ENCODE measurements at regions not wholly inside any gene's neighbourhood (a gene's known extent, or its start where the extent isn't known, plus 50 kb on each side); places are given as distances from the start of the nearest gene placed in this dataset.

DNA sequence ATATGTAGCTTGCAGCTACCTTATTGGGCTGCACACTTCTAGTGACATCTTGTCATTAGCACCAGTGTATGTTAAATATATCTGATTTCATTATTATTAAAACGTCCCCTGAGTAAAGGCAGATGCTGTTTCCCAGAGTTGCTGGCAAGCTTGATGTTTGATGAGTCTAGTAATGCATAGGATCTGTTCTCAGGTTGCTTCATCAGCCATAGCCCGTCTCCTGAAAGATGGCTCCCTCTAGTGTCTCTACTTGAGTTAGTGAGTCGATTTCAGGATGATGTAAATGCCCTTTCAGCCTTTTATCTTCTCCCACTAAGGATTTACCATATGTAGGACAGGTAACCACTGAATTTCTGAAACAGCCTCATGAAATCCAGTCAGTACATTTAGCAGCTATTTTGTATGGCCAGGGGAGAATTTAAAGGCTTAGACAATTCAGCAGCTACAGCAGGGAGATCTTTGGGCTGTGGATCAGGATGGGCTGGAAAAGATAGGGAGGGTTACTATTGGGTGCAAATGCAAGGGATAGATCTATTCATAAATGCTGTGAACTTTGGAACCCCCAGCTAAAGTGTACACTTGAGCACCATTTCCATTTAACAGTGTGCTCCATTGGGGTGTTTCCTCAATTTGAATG, 376.3 kb downstream of the CNTNAP4 start:
- H3K4me3 ChIP-seq (ENCODE audit: low read length), result no peak overlapping the region
- peak; percentile 3 for DNase-seq (ENCODE audit: low read depth)
- TF ChIP-seq CTCF (conservative IDR thresholded peaks at IDR 0.05; ENCODE audit: low read length), result peak; percentile 28; the same call in 1 of the 2 replicates

DNA sequence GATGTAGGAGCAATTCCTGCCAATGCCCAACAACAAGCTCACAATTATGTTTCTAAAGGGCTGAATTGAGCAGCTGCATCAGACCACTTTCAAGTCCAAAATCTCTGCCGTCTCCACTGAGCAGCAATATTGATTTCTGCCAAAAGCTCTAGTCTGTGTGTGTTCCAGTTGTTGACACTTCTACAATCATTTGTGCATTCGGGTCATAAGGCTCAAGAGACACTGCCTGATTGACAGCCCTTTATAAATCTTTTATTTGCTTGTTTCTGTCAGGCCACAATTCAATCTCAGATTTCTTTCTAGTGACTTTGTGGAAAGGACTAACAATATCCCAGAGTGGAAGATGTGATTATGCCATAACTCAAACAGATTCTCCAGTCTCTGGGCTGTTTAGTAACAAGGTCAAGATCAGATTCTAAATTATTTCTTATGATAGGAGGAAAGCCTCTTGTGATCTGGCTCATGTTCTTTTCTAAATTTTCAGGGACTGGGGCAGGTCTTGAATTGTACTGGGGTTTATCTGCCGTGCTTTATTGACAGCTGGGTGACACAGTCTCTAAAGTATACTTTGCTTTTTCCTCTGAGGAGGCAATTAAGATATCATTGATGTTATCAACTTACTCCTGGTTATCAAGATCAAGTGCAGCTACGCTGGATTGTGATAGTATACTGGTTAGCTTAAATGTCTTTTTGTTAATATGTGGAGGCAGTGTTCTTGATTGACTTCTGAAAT, 377.1 kb downstream of the CNTNAP4 start:
- no peak overlapping the region for H3K4me3 ChIP-seq (ENCODE audit: low read length)
- no peak for TF ChIP-seq CTCF (conservative IDR thresholded peaks at IDR 0.05; ENCODE audit: low read length)
- no peak for DNase-seq (ENCODE audit: low read depth)

DNA sequence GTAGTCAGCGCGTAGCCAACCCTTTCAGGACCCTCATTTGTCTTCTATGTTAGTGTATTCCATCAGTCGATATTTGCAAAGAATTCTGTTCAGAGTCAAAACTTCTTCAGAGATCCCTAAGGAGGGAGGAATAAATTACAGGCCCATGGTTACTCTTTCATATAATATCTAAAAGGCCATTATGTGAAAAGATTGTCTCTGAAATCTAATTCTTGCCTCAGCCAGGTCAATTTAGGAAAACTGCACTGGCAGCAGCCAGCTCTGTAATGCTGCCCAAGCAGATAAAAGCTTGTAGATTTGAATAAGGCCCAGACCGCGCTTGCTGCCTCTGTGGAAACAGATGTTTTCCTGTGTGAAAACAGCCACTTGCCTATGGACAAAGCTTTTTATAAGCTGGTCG, 379.8 kb downstream of the CNTNAP4 start:
- DNase-seq (ENCODE audit: low read depth), result no peak
- no peak overlapping the region for H3K4me3 ChIP-seq (ENCODE audit: low read length)
- no peak for TF ChIP-seq CTCF (conservative IDR thresholded peaks at IDR 0.05; ENCODE audit: low read length)

DNA sequence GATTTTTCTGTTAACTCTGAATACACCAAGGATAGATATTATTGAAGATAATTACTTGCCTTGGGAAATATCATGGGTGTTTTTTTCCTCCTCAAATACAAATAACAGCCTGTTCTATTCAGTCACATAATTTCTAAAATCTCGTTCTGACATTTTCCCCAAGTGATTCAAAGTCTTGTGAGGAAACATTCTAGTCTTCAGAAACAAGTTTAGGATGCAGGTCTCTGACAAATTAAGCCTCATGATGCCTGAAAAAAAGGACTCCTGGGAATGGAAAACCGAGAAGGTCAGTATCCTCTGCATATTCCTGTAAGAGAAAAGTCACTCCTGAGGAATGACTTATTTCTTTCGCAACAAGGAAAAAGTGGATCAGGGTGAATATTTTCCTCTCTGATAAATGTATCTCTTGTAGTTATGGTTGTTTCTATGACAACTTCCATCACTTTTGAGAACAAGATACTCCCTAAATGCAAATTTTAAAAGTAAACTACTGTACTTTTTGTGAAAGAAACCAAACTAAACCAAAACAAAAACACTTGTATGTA, 384.6 kb downstream of the CNTNAP4 start:
- TF ChIP-seq CTCF (conservative IDR thresholded peaks at IDR 0.05; ENCODE audit: low read length), result no peak
- DNase-seq (ENCODE audit: low read depth), result no peak
- no peak overlapping the region for H3K4me3 ChIP-seq (ENCODE audit: low read length)

- TF ChIP-seq CTCF (conservative IDR thresholded peaks at IDR 0.05; ENCODE audit: low read length), result no peak
- no peak for DNase-seq (ENCODE audit: low read depth)
- H3K4me3 ChIP-seq (ENCODE audit: low read length), result no peak overlapping the region
Observed at GRCh38 chr16:76665571-76666275, 388.5 kb downstream of the CNTNAP4 start.

DNA sequence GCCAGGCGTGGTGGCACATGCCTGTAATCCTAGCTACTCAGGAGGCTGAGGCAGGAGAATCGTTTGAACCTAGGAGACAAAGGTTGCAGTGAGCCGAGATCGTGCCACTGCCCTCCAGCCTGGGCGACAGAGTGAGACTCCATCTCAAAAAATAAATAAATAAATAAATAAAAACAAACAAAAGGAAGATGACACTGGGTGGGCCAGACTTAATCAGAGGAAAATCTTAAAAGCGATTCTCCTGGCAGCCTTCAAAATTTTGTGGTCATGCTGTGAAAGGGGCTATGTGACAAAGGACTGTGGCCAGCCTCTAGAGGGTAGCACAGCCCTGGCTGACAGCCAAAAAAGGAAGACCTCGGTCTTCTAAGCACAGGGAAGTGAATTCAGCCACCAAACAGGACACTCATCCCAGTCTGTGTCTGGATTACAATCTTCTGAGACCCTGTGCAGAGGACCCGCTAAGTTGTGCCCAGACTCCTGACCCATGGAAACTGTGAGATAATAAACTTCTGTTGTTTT, 391.1 kb downstream of the CNTNAP4 start:
- H3K4me3 ChIP-seq (ENCODE audit: low read length), result no peak overlapping the region
- TF ChIP-seq CTCF (conservative IDR thresholded peaks at IDR 0.05; ENCODE audit: low read length), result no peak
- DNase-seq (ENCODE audit: low read depth), result no peak
